SK-N-SH (cell line): ENCODE measurements at regions not wholly inside any gene's neighbourhood (a gene's known extent, or its start where the extent isn't known, plus 50 kb on each side); places are given as distances from the start of the nearest gene placed in this dataset.

Experiments used
- small RNA-seq, 7 experiments: library from RNA; depleted of rRNA; stranded (forward); fragments of <200 nt; gene quantifications; one replicate each; pipeline ENCODE3, GENCODE V24; 2012

Small RNA genes in the stretch of these regions (small RNA-seq; reads per million reads assigned to genes)
- 0 to 1.9 (median 0) reads per million in 7 experiments for gene MIR6087
- gene RNU6-309P, result 0 reads per million in 7 experiments
